NB4 (cell line): ENCODE measurements at regions not wholly inside any gene's neighbourhood (a gene's known extent, or its start where the extent isn't known, plus 50 kb on each side); places are given as distances from the start of the nearest gene placed in this dataset.

ENCODE experiments used
- DNase-seq: peaks from one replicate; pipeline ENCODE4 v3.0.0; 2010; ENCODE audit warnings: low read depth
- H3K4me3 ChIP-seq: one replicate; pipeline ENCODE4 v1.5.1; 2011; ENCODE audit warnings: mild to moderate bottlenecking, low read depth, low read length, moderate library complexity
- MYC ChIP-seq: IDR thresholded peaks from 2 replicates; pipeline ENCODE4 v1.6.1; 2011; ENCODE audit warnings: low read depth, low read length
- POLR2A ChIP-seq: IDR thresholded peaks from 2 replicates; pipeline ENCODE4 v1.6.1; 2011; ENCODE audit warnings: mild to moderate bottlenecking; ENCODE audit not compliant: insufficient read length; ENCODE audit errors: extremely low read depth
- TF ChIP-seq, protein P1 (sequence below): IDR thresholded peaks from one replicate; pipeline ENCODE4 v1.5.1; 2012; ENCODE audit warnings: low read depth, low read length
- TF ChIP-seq, protein P2 (sequence below): IDR thresholded peaks from 2 replicates; pipeline ENCODE4 v1.6.1; 2011; ENCODE audit warnings: low read depth, low read length

DNA sequence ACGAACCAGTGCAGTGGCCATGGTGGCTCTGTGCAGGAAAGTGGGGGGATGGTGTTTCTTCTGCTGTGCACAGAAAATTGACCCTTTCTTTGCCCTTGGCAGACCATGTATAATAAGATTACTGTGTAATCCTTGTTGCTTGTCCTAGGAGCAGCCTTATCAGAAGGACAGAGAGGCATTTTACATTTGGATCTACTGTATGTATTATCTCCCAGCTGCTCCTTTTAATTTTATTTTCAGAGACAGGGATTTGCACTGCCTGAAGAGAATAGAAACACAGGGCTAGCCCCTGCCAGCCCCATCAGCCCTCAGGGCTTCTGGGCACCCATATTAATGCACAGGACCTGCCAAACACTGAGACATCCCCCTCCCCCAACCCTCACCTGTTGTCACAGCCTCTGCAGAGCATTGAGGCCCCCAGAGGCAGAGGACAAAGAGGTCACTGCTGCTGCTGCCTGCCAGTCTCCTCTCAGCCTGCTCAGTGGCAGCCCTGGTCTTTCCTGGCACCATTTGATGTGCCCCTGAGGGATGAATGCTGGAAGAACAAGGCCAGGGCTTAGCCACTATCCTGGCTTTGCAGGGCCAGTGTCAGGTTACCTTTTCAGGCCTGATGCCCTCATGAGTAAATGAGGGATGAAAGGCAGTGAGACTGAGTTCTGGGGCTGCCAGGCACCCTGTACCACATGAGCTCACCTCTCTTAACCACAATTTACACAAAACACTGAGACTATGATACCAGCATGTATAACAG lies 533.4 kb downstream of the NTRK3 start:
- no peak overlapping the region for H3K4me3 ChIP-seq
- TF ChIP-seq, protein P1, sequence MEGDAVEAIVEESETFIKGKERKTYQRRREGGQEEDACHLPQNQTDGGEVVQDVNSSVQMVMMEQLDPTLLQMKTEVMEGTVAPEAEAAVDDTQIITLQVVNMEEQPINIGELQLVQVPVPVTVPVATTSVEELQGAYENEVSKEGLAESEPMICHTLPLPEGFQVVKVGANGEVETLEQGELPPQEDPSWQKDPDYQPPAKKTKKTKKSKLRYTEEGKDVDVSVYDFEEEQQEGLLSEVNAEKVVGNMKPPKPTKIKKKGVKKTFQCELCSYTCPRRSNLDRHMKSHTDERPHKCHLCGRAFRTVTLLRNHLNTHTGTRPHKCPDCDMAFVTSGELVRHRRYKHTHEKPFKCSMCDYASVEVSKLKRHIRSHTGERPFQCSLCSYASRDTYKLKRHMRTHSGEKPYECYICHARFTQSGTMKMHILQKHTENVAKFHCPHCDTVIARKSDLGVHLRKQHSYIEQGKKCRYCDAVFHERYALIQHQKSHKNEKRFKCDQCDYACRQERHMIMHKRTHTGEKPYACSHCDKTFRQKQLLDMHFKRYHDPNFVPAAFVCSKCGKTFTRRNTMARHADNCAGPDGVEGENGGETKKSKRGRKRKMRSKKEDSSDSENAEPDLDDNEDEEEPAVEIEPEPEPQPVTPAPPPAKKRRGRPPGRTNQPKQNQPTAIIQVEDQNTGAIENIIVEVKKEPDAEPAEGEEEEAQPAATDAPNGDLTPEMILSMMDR: no peak
- TF ChIP-seq, protein P2, sequence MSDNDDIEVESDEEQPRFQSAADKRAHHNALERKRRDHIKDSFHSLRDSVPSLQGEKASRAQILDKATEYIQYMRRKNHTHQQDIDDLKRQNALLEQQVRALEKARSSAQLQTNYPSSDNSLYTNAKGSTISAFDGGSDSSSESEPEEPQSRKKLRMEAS: no peak
- no peak for TF ChIP-seq MYC
- no peak for TF ChIP-seq POLR2A

GRCh38 chr15:87720235-87720634 lies 536.3 kb downstream of the NTRK3 start:
- DNase-seq: no peak
- no peak for TF ChIP-seq MYC
- TF ChIP-seq, protein P1: no peak
- TF ChIP-seq, protein P2: no peak
- TF ChIP-seq POLR2A: no peak
- H3K4me3 ChIP-seq: no peak overlapping the region

More for the DNA sequence above, 533.4 kb downstream of the NTRK3 start:
- DNase-seq: no peak

DNA sequence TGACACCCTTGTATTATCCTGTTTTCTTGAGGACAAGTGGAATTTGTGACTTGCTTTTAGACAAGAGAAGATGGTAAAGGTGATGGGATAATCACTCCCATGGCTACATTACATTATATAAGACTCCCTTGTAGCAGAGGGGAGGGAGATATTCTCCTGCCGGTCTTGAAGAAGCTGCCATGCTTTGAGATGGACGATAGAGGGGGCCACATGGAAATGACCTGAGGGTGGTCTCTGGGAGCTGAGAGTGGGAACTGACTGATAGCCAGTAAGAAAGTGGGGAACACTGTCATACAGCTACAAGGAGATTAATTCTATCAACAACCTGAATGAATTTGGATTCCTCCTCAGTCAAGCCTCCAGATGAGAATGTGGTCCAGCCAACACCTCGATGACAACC lies 540.1 kb downstream of the NTRK3 start:
- peak; percentile 8 for DNase-seq
- H3K4me3 ChIP-seq: no peak overlapping the region
- TF ChIP-seq, protein P1: no peak
- TF ChIP-seq, protein P2: no peak
- TF ChIP-seq POLR2A (no peak), MYC (no peak)

GRCh38 chr15:87715252-87715651 lies 541.3 kb downstream of the NTRK3 start:
- no peak overlapping the region for H3K4me3 ChIP-seq
- DNase-seq: no peak
- TF ChIP-seq, protein P1: no peak
- no peak for TF ChIP-seq MYC
- no peak for TF ChIP-seq POLR2A
- TF ChIP-seq, protein P2: no peak

GRCh38 chr15:87713475-87713879 lies 543.1 kb downstream of the NTRK3 start:
- TF ChIP-seq POLR2A (no peak), MYC (no peak)
- TF ChIP-seq, protein P1: no peak
- TF ChIP-seq, protein P2: no peak
- no peak overlapping the region for H3K4me3 ChIP-seq

More at GRCh38 chr15:87713475-87713879, 543.1 kb downstream of the NTRK3 start:
- DNase-seq: no peak
